T-helper 2 cell treated with Interferon-gamma antibody and Interleukin-4, amounts not matched to agents 100 ng/mL and 5 ng/mL, for 36 hours (primary cell): ENCODE measurements at regions not wholly inside any gene's neighbourhood (a gene's known extent, or its start where the extent isn't known, plus 50 kb on each side); places are given as distances from the start of the nearest gene placed in this dataset.

Experiments
- intact Hi-C: fragments of 100-400 bp; cut with micrococcal nuclease; formaldehyde crosslinking; loops from one replicate; pipeline ENCODE4 v1.15.1; 2023

GRCh38 chr16:86739178-86739577, 160.8 kb downstream of the FOXL1 start:
- intact Hi-C loops: no loop called here

GRCh38 chr16:86739808-86740207, 161.5 kb downstream of the FOXL1 start:
- intact Hi-C loops: no loop called here

- intact Hi-C loops: no loop called here
Measured at GRCh38 chr16:86740298-86740697, 161.9 kb downstream of the FOXL1 start.

GRCh38 chr16:86740906-86741799, 162.8 kb downstream of the FOXL1 start:
- intact Hi-C loops: no loop called here

GRCh38 chr16:86747761-86748160, 169.4 kb downstream of the FOXL1 start:
- intact Hi-C loops: no loop called here

GRCh38 chr16:86748652-86749051, 170.3 kb downstream of the FOXL1 start:
- intact Hi-C loops: no loop called here

- intact Hi-C loops: no loop called here
Measured at GRCh38 chr16:86751076-86752030, 173.0 kb downstream of the FOXL1 start.

GRCh38 chr16:86752582-86753175, 174.3 kb downstream of the FOXL1 start:
- intact Hi-C loops: no loop called here

- intact Hi-C loops: no loop called here
Measured at GRCh38 chr16:86753399-86753798, 175.1 kb downstream of the FOXL1 start.

- intact Hi-C loops: no loop called here
Measured at GRCh38 chr16:86755571-86756006, 177.2 kb downstream of the FOXL1 start.

GRCh38 chr16:86756882-86757703, 178.7 kb downstream of the FOXL1 start:
- intact Hi-C loops: no loop called here

- intact Hi-C loops: no loop called here
Measured at GRCh38 chr16:86757704-86758040, 179.3 kb downstream of the FOXL1 start.

GRCh38 chr16:86758932-86759331, 180.6 kb downstream of the FOXL1 start:
- intact Hi-C loops: no loop called here

- intact Hi-C loops: loop anchor here (5.0 kb wide), 1 partner anchor 199 kb away; no protein-coding TSS in a partner anchor
Measured at GRCh38 chr16:86761111-86762031, 183.0 kb downstream of the FOXL1 start.

GRCh38 chr16:86762095-86762494, 183.7 kb downstream of the FOXL1 start:
- intact Hi-C loops: loop anchor here (5.0 kb wide), 1 partner anchor 200 kb away; no protein-coding TSS in a partner anchor

- intact Hi-C loops: loop anchor here (5.0 kb wide), 1 partner anchor 202 kb away; no protein-coding TSS in a partner anchor
Measured at GRCh38 chr16:86763819-86764218, 185.5 kb downstream of the FOXL1 start.

GRCh38 chr16:86764551-86764950, 186.2 kb downstream of the FOXL1 start:
- intact Hi-C loops: loop anchor here (5.0 kb wide), 1 partner anchor 202 kb away; no protein-coding TSS in a partner anchor

- intact Hi-C loops: no loop called here
Measured at GRCh38 chr16:86765389-86766026, 187.2 kb downstream of the FOXL1 start.

GRCh38 chr16:86766700-86767099, 188.4 kb downstream of the FOXL1 start:
- intact Hi-C loops: no loop called here
